ENCODE measurements at regions not wholly inside any gene's neighbourhood (a gene's known extent, or its start where the extent isn't known, plus 50 kb on each side); places are given as distances from the start of the nearest gene placed in this dataset.

DNA sequence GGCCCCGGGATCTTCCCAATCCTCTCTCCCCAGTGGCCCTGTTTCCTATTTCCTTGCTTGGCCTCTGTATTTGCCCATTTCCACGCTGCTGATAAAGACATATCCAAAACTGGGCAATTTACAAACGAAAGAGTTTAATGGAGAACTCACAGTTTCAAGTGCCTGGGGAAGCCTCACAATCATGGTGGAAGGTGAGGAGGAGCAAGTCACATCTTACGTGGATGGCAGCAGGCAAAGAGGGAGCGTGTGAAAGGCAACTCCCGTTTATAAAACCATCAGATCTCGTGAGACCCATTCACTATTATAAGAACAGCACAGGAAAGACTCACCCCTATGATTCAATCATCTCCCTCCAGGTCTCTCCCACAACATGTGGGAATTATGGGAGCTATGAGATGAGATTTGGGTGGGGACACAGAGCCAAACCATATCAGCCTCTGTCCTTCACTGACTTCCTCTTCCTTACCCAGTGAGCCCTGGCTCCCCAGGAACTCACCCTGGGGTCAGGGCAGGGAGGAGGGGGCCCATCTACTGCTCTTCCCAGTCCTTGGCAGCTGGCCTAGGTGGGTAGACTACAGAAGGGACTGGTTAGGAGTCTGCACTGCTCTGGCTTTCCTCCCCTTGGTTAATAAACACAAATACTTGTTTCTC lies 105.8 kb upstream of the MYCN start:
- Histone ChIP-seq H3K36me3 (no peaks in the 10 kb centered on the region), H3K4me3 (no peak overlapping the region), H3K9me3 (no peaks in the 10 kb centered on the region), H3K27ac (no peak overlapping the region), H3K27me3 (no peaks in the 10 kb centered on the region), H3K4me1 (no peaks in the 10 kb centered on the region)
- no peak for ATAC-seq
- no peak for TF ChIP-seq CTCF (IDR thresholded peaks at IDR 0.05)
- intact Hi-C loops (cut with DNase I): no loop called here
- no peak for DNase-seq

- Histone ChIP-seq H3K36me3 (no peaks in the 10 kb centered on the region), H3K4me3 (no peak overlapping the region), H3K4me1 (no peaks in the 10 kb centered on the region), H3K9me3 (no peaks in the 10 kb centered on the region), H3K27me3 (no peaks in the 10 kb centered on the region), H3K27ac (no peak overlapping the region)
- TF ChIP-seq CTCF (IDR thresholded peaks at IDR 0.05): no peak
- ATAC-seq (no peak), DNase-seq (no peak)
- intact Hi-C loops (cut with DNase I): no loop called here
Observed at GRCh38 chr2:15835991-15836688, 104.2 kb upstream of the MYCN start.

DNA sequence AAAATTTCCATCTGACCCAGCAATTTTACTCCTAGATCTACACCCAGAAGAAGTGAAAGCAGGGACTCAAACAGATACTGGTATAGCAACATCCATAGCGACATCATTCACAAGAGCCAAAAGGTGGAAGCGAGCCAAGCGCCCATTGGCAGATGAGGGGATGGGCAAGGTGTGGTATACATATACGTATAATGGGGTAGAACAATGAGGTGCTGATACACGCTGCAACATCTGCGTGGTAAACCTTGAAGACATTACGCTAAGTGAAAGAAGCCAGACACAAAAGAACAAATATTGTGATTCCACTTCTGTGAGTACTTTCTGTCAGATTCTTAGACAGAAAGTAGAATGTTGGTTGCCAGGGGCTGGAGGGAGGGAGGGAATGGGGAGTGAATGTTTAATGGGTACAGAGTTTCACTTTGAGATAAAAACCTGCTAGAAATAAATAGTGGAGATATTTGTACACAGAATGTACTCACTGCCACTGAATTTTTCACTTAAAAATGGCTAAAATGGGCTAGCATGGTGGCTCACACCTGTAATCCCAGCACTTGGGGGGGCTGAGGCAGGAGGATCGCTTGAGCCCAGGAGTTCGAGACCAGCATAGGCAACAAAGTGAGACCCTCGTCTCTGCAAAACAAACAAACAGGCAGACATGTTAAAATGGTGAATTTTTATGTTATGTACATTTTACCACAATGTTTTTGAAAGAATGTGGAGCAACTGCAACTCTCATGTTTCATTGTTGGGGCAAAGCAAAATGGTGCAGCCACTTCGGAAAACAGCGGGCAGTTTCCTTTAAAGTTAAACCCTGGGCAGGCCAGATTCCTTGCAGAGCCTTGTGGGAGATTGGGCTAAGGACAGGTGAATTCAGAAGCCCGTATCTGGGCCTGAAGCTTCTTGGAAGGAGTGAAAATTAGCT lies 103.4 kb upstream of the MYCN start:
- DNase-seq: no peak
- intact Hi-C loops (cut with DNase I): no loop called here
- no peak for TF ChIP-seq CTCF (IDR thresholded peaks at IDR 0.05)

DNA sequence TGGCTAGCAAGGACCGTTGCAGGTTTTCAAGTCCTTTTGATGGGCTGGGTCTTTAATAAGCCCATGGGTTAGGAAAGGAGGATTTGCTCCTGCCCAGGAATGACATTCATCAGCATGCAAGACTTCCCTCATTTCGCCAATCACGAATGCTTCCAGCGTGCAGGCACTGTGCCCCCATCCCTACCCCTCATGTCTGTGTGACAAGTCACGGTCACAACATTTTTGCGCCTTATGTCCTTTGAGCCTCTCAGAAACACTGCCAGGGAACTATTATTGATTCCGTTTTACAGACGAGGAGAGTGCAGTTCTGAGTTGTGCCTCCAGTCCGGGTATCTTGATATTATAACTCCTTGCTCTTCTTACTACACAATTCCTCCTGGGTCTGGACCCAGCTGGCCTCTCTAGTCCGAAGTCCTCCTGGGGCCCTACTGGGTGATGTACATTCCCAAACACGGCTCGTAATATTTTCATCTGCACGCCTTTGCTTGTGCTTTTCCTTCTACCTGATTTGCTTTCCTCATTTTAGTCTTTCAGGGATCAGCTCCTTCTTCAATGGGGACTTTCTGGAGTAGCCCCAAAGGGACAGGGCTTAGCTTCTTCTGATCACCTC lies 101.8 kb upstream of the MYCN start:
- DNase-seq: no peak
- ATAC-seq: no peak
- Histone ChIP-seq H3K36me3 (no peaks in the 10 kb centered on the region), H3K27me3 (no peaks in the 10 kb centered on the region), H3K9me3 (no peaks in the 10 kb centered on the region), H3K4me3 (no peak overlapping the region), H3K27ac (no peak overlapping the region), H3K4me1 (no peaks in the 10 kb centered on the region)
- no peak for TF ChIP-seq CTCF (IDR thresholded peaks at IDR 0.05)
- intact Hi-C loops (cut with DNase I): no loop called here

More for the DNA sequence above, 103.4 kb upstream of the MYCN start:
- Histone ChIP-seq H3K36me3 (no peaks in the 10 kb centered on the region), H3K4me1 (no peaks in the 10 kb centered on the region), H3K9me3 (no peaks in the 10 kb centered on the region), H3K27ac (no peak overlapping the region), H3K27me3 (no peaks in the 10 kb centered on the region), H3K4me3 (no peak overlapping the region)
- no peak for ATAC-seq

GRCh38 chr2:15839426-15840124 lies 100.8 kb upstream of the MYCN start:
- Histone ChIP-seq H3K9me3 (no peaks in the 10 kb centered on the region), H3K27me3 (no peaks in the 10 kb centered on the region), H3K4me3 (no peak overlapping the region), H3K4me1 (no peaks in the 10 kb centered on the region), H3K36me3 (no peaks in the 10 kb centered on the region), H3K27ac (no peak overlapping the region)
- TF ChIP-seq CTCF (IDR thresholded peaks at IDR 0.05): no peak
- no peak for DNase-seq
- intact Hi-C loops (cut with DNase I): no loop called here
- no peak for ATAC-seq

Measured in upper lobe of right lung (tissue), 1 donor.